ENCODE measurements at regions not wholly inside any gene's neighbourhood (a gene's known extent, or its start where the extent isn't known, plus 50 kb on each side); places are given as distances from the start of the nearest gene placed in this dataset.

GRCh38 chr10:62740885-62741745 is 63.4 kb upstream of the ADO start:
- in situ Hi-C loops (cut with MboI; ENCODE audit: low sequenced_read_pairs, unreplicated experiment), result no loop called here
- no peak for TF ChIP-seq CTCF (IDR thresholded peaks at IDR 0.05; ENCODE audit: borderline replicate concordance, control extremely low read depth, extremely low read depth, insufficient read depth, missing control alignments)
- DNase-seq (ENCODE audit: low spot score), result no peak

GRCh38 chr10:62741996-62742395 is 62.5 kb upstream of the ADO start:
- in situ Hi-C loops (cut with MboI; ENCODE audit: low sequenced_read_pairs, unreplicated experiment), result no loop called here
- TF ChIP-seq CTCF (IDR thresholded peaks at IDR 0.05; ENCODE audit: borderline replicate concordance, control extremely low read depth, extremely low read depth, insufficient read depth, missing control alignments), result no peak
- DNase-seq (ENCODE audit: low spot score), result no peak

- in situ Hi-C loops (cut with MboI; ENCODE audit: low sequenced_read_pairs, unreplicated experiment), result no loop called here
These were observed 61.9 kb upstream of the ADO start for GRCh38 chr10:62742536-62743061.

GRCh38 chr10:62744136-62744535 is 60.4 kb upstream of the ADO start:
- TF ChIP-seq CTCF (IDR thresholded peaks at IDR 0.05; ENCODE audit: borderline replicate concordance, control extremely low read depth, extremely low read depth, insufficient read depth, missing control alignments), result no peak
- in situ Hi-C loops (cut with MboI; ENCODE audit: low sequenced_read_pairs, unreplicated experiment), result no loop called here
- DNase-seq (ENCODE audit: low spot score), result no peak

More at GRCh38 chr10:62742536-62743061, 61.9 kb upstream of the ADO start:
- no peak for TF ChIP-seq CTCF (IDR thresholded peaks at IDR 0.05; ENCODE audit: borderline replicate concordance, control extremely low read depth, extremely low read depth, insufficient read depth, missing control alignments)
- DNase-seq (ENCODE audit: low spot score), result no peak

GRCh38 chr10:62745581-62745980 is 58.9 kb upstream of the ADO start:
- DNase-seq (ENCODE audit: low spot score), result no peak
- no peak for TF ChIP-seq CTCF (IDR thresholded peaks at IDR 0.05; ENCODE audit: borderline replicate concordance, control extremely low read depth, extremely low read depth, insufficient read depth, missing control alignments)
- in situ Hi-C loops (cut with MboI; ENCODE audit: low sequenced_read_pairs, unreplicated experiment), result no loop called here

- no peak for DNase-seq (ENCODE audit: low spot score)
- in situ Hi-C loops (cut with MboI; ENCODE audit: low sequenced_read_pairs, unreplicated experiment), result no loop called here
- TF ChIP-seq CTCF (IDR thresholded peaks at IDR 0.05; ENCODE audit: borderline replicate concordance, control extremely low read depth, extremely low read depth, insufficient read depth, missing control alignments), result no peak
These were observed 57.4 kb upstream of the ADO start for GRCh38 chr10:62746951-62747729.
